H9 (cell line): ENCODE measurements at regions not wholly inside any gene's neighbourhood (a gene's known extent, or its start where the extent isn't known, plus 50 kb on each side); places are given as distances from the start of the nearest gene placed in this dataset.

Source experiments
- DNase-seq: peaks from one replicate; pipeline ENCODE4 v3.0.0-alpha.2; 2017
- H2AFZ ChIP-seq: one replicate; pipeline ENCODE4 v1.6.1; 2013; ENCODE audit warnings: mild to moderate bottlenecking, low read length, control low read depth, moderate library complexity
- H2AK5ac ChIP-seq: 2 replicates; pipeline ENCODE4 v1.6.1; 2013; ENCODE audit warnings: low read length, control low read depth, mixed read lengths; ENCODE audit not compliant: insufficient read length
- H2BK120ac ChIP-seq: one replicate; pipeline ENCODE4 v1.6.1; 2013; ENCODE audit warnings: low read depth, mild to moderate bottlenecking, low read length, control low read depth, inconsistent platforms; ENCODE audit not compliant: poor library complexity, severe bottlenecking
- H2BK12ac ChIP-seq: 2 replicates; pipeline ENCODE4 v1.6.1; 2013; ENCODE audit warnings: low read length, control low read depth, mixed read lengths, low read depth; ENCODE audit not compliant: insufficient read length
- H2BK15ac ChIP-seq: 2 replicates; pipeline ENCODE4 v1.6.1; 2013; ENCODE audit warnings: low read depth, low read length, control low read depth
- H2BK20ac ChIP-seq: one replicate; pipeline ENCODE4 v1.6.1; 2013; ENCODE audit warnings: low read depth, mild to moderate bottlenecking, low read length, control low read depth, inconsistent platforms; ENCODE audit not compliant: poor library complexity, severe bottlenecking
- H2BK5ac ChIP-seq: 2 replicates; pipeline ENCODE4 v1.6.1; 2013; ENCODE audit warnings: low read length, control low read depth, mixed read lengths; ENCODE audit not compliant: insufficient read length
- H3K14ac ChIP-seq: 2 replicates; pipeline ENCODE4 v1.6.1; 2013; ENCODE audit warnings: low read length, control low read depth; ENCODE audit not compliant: insufficient read depth
- H3K18ac ChIP-seq: 2 replicates; pipeline ENCODE4 v1.6.1; 2013; ENCODE audit warnings: low read depth, mild to moderate bottlenecking, mixed read lengths, low read length, control low read depth; ENCODE audit not compliant: insufficient read length
- H3K23ac ChIP-seq: 2 replicates; pipeline ENCODE4 v1.6.1; 2013; ENCODE audit warnings: low read length, control low read depth, mixed read lengths, low read depth; ENCODE audit not compliant: insufficient read length
- H3K23me2 ChIP-seq: 2 replicates; pipeline ENCODE4 v1.6.1; 2013; ENCODE audit warnings: low read depth, mild to moderate bottlenecking, mixed read lengths, low read length, control low read depth; ENCODE audit not compliant: insufficient read length, poor library complexity, severe bottlenecking
- H3K27ac ChIP-seq: 2 replicates; pipeline ENCODE4 v1.5.1; 2013; ENCODE audit warnings: low read length, control low read depth, mixed read lengths, low read depth; ENCODE audit not compliant: insufficient read length
- H3K27me3 ChIP-seq: 2 replicates; pipeline ENCODE4 v1.6.1; 2013; ENCODE audit warnings: low read length, control low read depth, inconsistent platforms; ENCODE audit not compliant: insufficient read depth
- H3K4ac ChIP-seq: 2 replicates; pipeline ENCODE4 v1.6.1; 2013; ENCODE audit warnings: low read depth, mild to moderate bottlenecking, control low read depth, inconsistent platforms, low read length, moderate library complexity
- H3K4me1 ChIP-seq: 2 replicates; pipeline ENCODE4 v1.6.1; 2013; ENCODE audit warnings: low read length, control low read depth, inconsistent platforms; ENCODE audit not compliant: insufficient read depth
- H3K4me2 ChIP-seq: 2 replicates; pipeline ENCODE4 v1.6.1; 2013; ENCODE audit warnings: low read length, control low read depth, mixed read lengths; ENCODE audit not compliant: insufficient read length, insufficient read depth
- H3K56ac ChIP-seq: 2 replicates; pipeline ENCODE4 v1.6.1; 2013; ENCODE audit warnings: low read depth, mild to moderate bottlenecking, mixed read lengths, low read length, control low read depth; ENCODE audit not compliant: insufficient read length
- H3K79me1 ChIP-seq: 2 replicates; pipeline ENCODE4 v1.6.1; 2013; ENCODE audit warnings: low read depth, mild to moderate bottlenecking, moderate library complexity, low read length, control low read depth, inconsistent platforms; ENCODE audit not compliant: insufficient read depth, poor library complexity, severe bottlenecking
- H3K79me2 ChIP-seq: 2 replicates; pipeline ENCODE4 v1.6.1; 2013; ENCODE audit warnings: low read length, control low read depth, inconsistent platforms; ENCODE audit not compliant: insufficient read depth
- H3K9ac ChIP-seq: 2 replicates; pipeline ENCODE4 v1.6.1; 2013; ENCODE audit warnings: low read length, control low read depth, mixed read lengths; ENCODE audit not compliant: insufficient read length; ENCODE audit errors: extremely low read depth
- H3K9me3 ChIP-seq: one replicate; pipeline ENCODE4 v1.6.1; 2013; ENCODE audit warnings: low read depth, low read length, inconsistent platforms; ENCODE audit not compliant: control insufficient read depth
- H3T11ph ChIP-seq: one replicate; pipeline ENCODE4 v1.6.1; 2013; ENCODE audit warnings: mild to moderate bottlenecking, low read length, control low read depth, inconsistent platforms
- H4K20me1 ChIP-seq: one replicate; pipeline ENCODE4 v1.6.1; 2013; ENCODE audit not compliant: control insufficient read depth, insufficient read length, insufficient read depth
- H4K5ac ChIP-seq: 2 replicates; pipeline ENCODE4 v1.6.1; 2013; ENCODE audit warnings: low read depth, mild to moderate bottlenecking, mixed read lengths, low read length, control low read depth; ENCODE audit not compliant: insufficient read length
- H4K8ac ChIP-seq: replicated peaks from 2 replicates; pipeline ENCODE4 v1.6.1; 2013; ENCODE audit warnings: low read length, control low read depth, mixed read lengths, low read depth; ENCODE audit not compliant: insufficient read length
- H4K91ac ChIP-seq: 2 replicates; pipeline ENCODE4 v1.6.1; 2013; ENCODE audit warnings: low read depth, mild to moderate bottlenecking, moderate library complexity, mixed read lengths, low read length, control low read depth; ENCODE audit not compliant: insufficient read length
- H3K27ac Mint-ChIP-seq, 3 experiments: 2 replicates in 2 of 3; 3 replicates in 1 of 3; pipeline ENCODE4 v1.8.0; 2020 to 2021; ENCODE audit warnings: mixed read lengths in 3 of 3, mild to moderate bottlenecking in 1 of 3, moderate library complexity in 1 of 3
- H3K27me3 Mint-ChIP-seq: 2 replicates; pipeline ENCODE4 v1.8.0; 2021; ENCODE audit warnings: low read depth, mild to moderate bottlenecking, moderate library complexity, mixed read lengths
- H3K36me3 Mint-ChIP-seq, 3 experiments: 2 replicates in 2 of 3; 3 replicates in 1 of 3; pipeline ENCODE4 v1.8.0; 2020 to 2021; ENCODE audit warnings: low read depth in 3 of 3, mixed read lengths in 3 of 3; ENCODE audit not compliant: insufficient read depth in 1 of 3
- H3K4me1 Mint-ChIP-seq, 2 experiments: 2 replicates each; pipeline ENCODE4 v1.8.0; 2020; ENCODE audit warnings: mixed read lengths in 2 of 2
- H3K4me3 Mint-ChIP-seq, 2 experiments: 2 replicates in 1 of 2; 3 replicates in 1 of 2; pipeline ENCODE4 v1.8.0; 2020 to 2021; ENCODE audit warnings: mild to moderate bottlenecking in 2 of 2, mixed read lengths in 2 of 2, moderate library complexity in 1 of 2
- H3K9me3 Mint-ChIP-seq, 2 experiments: 2 replicates in 1 of 2; 3 replicates in 1 of 2; pipeline ENCODE4 v1.8.0; 2020; ENCODE audit warnings: mild to moderate bottlenecking in 2 of 2, mixed read lengths in 2 of 2, moderate library complexity in 1 of 2
- WGBS: extraction: QIAGEN DNeasy Blood & Tissue Kit; methylation state at CpG from one replicate; pipeline ENCODE4 v1.1.7; 2013; ENCODE audit warnings: missing lambda C conversion rate, low lambda C conversion rate, mixed read lengths; ENCODE audit not compliant: insufficient read length; ENCODE audit errors: extremely low coverage; 5-methylcytosine and 5-hydroxymethylcytosine counted together
- TF ChIP-seq, protein P1 (sequence below): fragments of 200-600 bp; sonication (generic); conservative IDR thresholded peaks from 3 replicates; pipeline ENCODE4 v1.8.0; 2021; ENCODE audit warnings: antibody characterized with exemption, mild to moderate bottlenecking

DNA sequence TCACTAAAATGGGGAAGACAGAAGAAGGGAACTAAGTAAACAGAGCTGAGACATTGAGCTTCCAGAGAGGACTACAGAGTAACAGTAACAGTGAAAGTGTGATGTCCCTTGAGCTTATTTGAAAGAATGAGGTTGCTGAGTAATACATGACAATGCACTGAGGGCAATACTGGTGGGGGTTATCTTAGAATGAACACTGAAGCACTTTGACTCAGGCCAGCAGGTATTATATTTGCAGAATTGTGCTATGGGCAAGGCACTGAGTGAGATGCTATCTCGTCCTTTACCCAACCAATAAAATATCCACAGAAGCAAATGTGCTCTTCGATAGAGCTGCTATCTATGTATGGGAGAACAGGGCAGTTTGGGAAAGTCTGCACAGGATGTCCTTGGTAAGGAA, 133.2 kb downstream of the DISP1 start:
- H4K8ac ChIP-seq: no peak overlapping the region
- no peak overlapping the region for H2BK20ac ChIP-seq
- WGBS: no CpG with 5 or more reads among the region's 2 CpGs
- no peaks in the 10 kb centered on the region for H3K4me1 ChIP-seq
- H3K27ac ChIP-seq: no peak overlapping the region
- H3K79me2 ChIP-seq: no peaks in the 10 kb centered on the region
- TF ChIP-seq, protein P1, sequence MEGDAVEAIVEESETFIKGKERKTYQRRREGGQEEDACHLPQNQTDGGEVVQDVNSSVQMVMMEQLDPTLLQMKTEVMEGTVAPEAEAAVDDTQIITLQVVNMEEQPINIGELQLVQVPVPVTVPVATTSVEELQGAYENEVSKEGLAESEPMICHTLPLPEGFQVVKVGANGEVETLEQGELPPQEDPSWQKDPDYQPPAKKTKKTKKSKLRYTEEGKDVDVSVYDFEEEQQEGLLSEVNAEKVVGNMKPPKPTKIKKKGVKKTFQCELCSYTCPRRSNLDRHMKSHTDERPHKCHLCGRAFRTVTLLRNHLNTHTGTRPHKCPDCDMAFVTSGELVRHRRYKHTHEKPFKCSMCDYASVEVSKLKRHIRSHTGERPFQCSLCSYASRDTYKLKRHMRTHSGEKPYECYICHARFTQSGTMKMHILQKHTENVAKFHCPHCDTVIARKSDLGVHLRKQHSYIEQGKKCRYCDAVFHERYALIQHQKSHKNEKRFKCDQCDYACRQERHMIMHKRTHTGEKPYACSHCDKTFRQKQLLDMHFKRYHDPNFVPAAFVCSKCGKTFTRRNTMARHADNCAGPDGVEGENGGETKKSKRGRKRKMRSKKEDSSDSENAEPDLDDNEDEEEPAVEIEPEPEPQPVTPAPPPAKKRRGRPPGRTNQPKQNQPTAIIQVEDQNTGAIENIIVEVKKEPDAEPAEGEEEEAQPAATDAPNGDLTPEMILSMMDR: no peak
- H4K5ac ChIP-seq: no peak overlapping the region
- H3K9me3 ChIP-seq: no peaks in the 10 kb centered on the region
- no peak overlapping the region for H3K4me3 Mint-ChIP-seq
- peaks cover 0 to 12% (median 2%) of the 10 kb centered on the region in 3 experiments; a peak in 3 of 7 replicates for H3K36me3 Mint-ChIP-seq
- H2BK5ac ChIP-seq: no peak overlapping the region
- H4K20me1 ChIP-seq: no peaks in the 10 kb centered on the region
- no peak overlapping the region for H3K9ac ChIP-seq
- H3K4me2 ChIP-seq: no peak overlapping the region
- H3K27me3 ChIP-seq: no peaks in the 10 kb centered on the region
- H3K27ac Mint-ChIP-seq: peak overlapping the region in 2 of 3 experiments; percentile 7 to 12; a peak in 2 of 7 replicates
- H3K79me1 ChIP-seq: no peaks in the 10 kb centered on the region
- DNase-seq: no peak
- H2AFZ ChIP-seq: no peak overlapping the region
- H3T11ph ChIP-seq: no peak overlapping the region
- no peak overlapping the region for H3K18ac ChIP-seq
- H2AK5ac ChIP-seq: no peak overlapping the region
- no peaks in the 10 kb centered on the region for H3K23me2 ChIP-seq
- no peak overlapping the region for H2BK15ac ChIP-seq
- H3K56ac ChIP-seq: no peak overlapping the region
- no peak overlapping the region for H2BK120ac ChIP-seq
- peaks cover 5 to 6% of the 10 kb centered on the region in 2 experiments for H3K4me1 Mint-ChIP-seq
- no peak overlapping the region for H3K14ac ChIP-seq
- H3K4ac ChIP-seq: no peak overlapping the region
- no peak overlapping the region for H3K23ac ChIP-seq
- H4K91ac ChIP-seq: no peak overlapping the region
- no peaks in the 10 kb centered on the region for H3K9me3 Mint-ChIP-seq
- H3K27me3 Mint-ChIP-seq: no peaks in the 10 kb centered on the region; the same call in 1 of the 2 replicates
- no peak overlapping the region for H2BK12ac ChIP-seq
